ENCODE measurements at regions not wholly inside any gene's neighbourhood (a gene's known extent, or its start where the extent isn't known, plus 50 kb on each side); places are given as distances from the start of the nearest gene placed in this dataset.

- no peak for TF ChIP-seq EZH2 (IDR thresholded peaks at IDR 0.05; ENCODE audit: borderline replicate concordance, low read length)
- no peak for TF ChIP-seq CTCF (IDR thresholded peaks at IDR 0.05; ENCODE audit: low read length)
Measured at GRCh38 chr10:83978681-83979383, 160.5 kb upstream of the GHITM start.

GRCh38 chr10:83982812-83983211, 156.5 kb upstream of the GHITM start:
- no peak overlapping the region for H3K4me2 ChIP-seq (ENCODE audit: low read length)

More at GRCh38 chr10:83978681-83979383, 160.5 kb upstream of the GHITM start:
- no peak overlapping the region for H3K4me3 ChIP-seq (ENCODE audit: low read depth, low read length, poor library complexity, severe bottlenecking)
- H3K27ac ChIP-seq (ENCODE audit: low read depth, low read length, poor library complexity, severe bottlenecking): no peak overlapping the region
- no peaks in the 10 kb centered on the region for H3K9me3 ChIP-seq (ENCODE audit: low read length)
- no peaks in the 10 kb centered on the region for H3K4me1 ChIP-seq (ENCODE audit: insufficient read depth, low read length, severe bottlenecking)
- no peak overlapping the region for H2AFZ ChIP-seq (ENCODE audit: low read length)
- no peaks in the 10 kb centered on the region for H3K27me3 ChIP-seq (ENCODE audit: insufficient read depth, low read length)
- no peaks in the 10 kb centered on the region for H4K20me1 ChIP-seq (ENCODE audit: insufficient read depth, low read length)
- H3K9ac ChIP-seq (ENCODE audit: low read length): no peak overlapping the region
- no peaks in the 10 kb centered on the region for H3K9me2 ChIP-seq (ENCODE audit: low read depth, low read length)
- H3K36me3 ChIP-seq (ENCODE audit: insufficient read depth, low read length): no peaks in the 10 kb centered on the region
- H3K4me2 ChIP-seq (ENCODE audit: low read length): no peak overlapping the region
- no peaks in the 10 kb centered on the region for H3F3A ChIP-seq (ENCODE audit: insufficient read depth, low read length)
- no peaks in the 10 kb centered on the region for H3K79me2 ChIP-seq (ENCODE audit: insufficient read depth, low read length)

DNA sequence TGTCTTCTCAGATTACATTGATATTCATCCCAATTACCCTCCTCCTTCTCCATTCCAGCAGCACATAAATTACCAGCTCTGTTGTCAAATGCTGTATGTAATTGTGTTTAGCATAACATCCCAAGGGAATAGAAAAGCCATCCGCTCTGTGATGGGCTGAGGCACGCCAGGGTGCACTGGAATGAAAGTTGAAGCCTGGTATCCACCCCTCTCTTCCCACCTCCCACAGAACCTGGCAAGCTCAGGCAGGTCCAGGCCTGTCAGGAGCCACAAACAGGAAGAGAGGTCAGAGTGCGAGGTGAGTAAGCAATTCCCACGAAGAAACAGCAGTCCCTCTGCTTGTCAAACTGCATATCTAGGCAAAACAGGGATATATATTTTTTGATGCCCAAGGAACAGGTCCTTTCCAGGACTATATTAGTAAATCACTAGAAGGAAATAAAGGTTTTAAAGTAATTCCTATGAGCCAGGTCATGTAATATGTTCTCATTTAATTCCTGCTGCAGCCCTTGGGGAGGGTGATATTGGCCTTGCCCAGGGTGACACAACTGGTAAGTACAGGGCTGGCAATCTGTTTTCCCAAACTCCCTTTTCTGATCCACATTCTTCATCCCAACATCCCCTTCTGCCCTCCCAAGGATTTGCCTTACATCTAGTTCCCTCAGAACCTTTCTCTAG, 155.6 kb upstream of the GHITM start:
- Histone ChIP-seq H3K27me3 (ENCODE audit: insufficient read depth, low read length) (no peaks in the 10 kb centered on the region), H2AFZ (ENCODE audit: low read length) (no peak overlapping the region), H3K4me1 (ENCODE audit: insufficient read depth, low read length, severe bottlenecking) (no peaks in the 10 kb centered on the region), H4K20me1 (ENCODE audit: insufficient read depth, low read length) (no peaks in the 10 kb centered on the region), H3K4me2 (ENCODE audit: low read length) (no peak overlapping the region), H3K9me2 (ENCODE audit: low read depth, low read length) (no peaks in the 10 kb centered on the region), H3K4me3 (ENCODE audit: low read depth, low read length, poor library complexity, severe bottlenecking) (no peak overlapping the region), H3K36me3 (ENCODE audit: insufficient read depth, low read length) (no peaks in the 10 kb centered on the region), H3K9me3 (ENCODE audit: low read length) (no peaks in the 10 kb centered on the region), H3K79me2 (ENCODE audit: insufficient read depth, low read length) (no peaks in the 10 kb centered on the region), H3F3A (ENCODE audit: insufficient read depth, low read length) (no peaks in the 10 kb centered on the region), H3K9ac (ENCODE audit: low read length) (no peak overlapping the region), H3K27ac (ENCODE audit: low read depth, low read length, poor library complexity, severe bottlenecking) (no peak overlapping the region)
- TF ChIP-seq CTCF (IDR thresholded peaks at IDR 0.05; ENCODE audit: low read length) (no peak), EZH2 (IDR thresholded peaks at IDR 0.05; ENCODE audit: borderline replicate concordance, low read length) (no peak)

More at GRCh38 chr10:83982812-83983211, 156.5 kb upstream of the GHITM start:
- Histone ChIP-seq H3K27ac (ENCODE audit: low read depth, low read length, poor library complexity, severe bottlenecking) (no peak overlapping the region), H3F3A (ENCODE audit: insufficient read depth, low read length) (no peaks in the 10 kb centered on the region), H3K79me2 (ENCODE audit: insufficient read depth, low read length) (no peaks in the 10 kb centered on the region), H3K9ac (ENCODE audit: low read length) (no peak overlapping the region), H3K9me3 (ENCODE audit: low read length) (no peaks in the 10 kb centered on the region), H3K36me3 (ENCODE audit: insufficient read depth, low read length) (no peaks in the 10 kb centered on the region), H2AFZ (ENCODE audit: low read length) (no peak overlapping the region), H3K4me3 (ENCODE audit: low read depth, low read length, poor library complexity, severe bottlenecking) (no peak overlapping the region), H3K9me2 (ENCODE audit: low read depth, low read length) (no peaks in the 10 kb centered on the region), H4K20me1 (ENCODE audit: insufficient read depth, low read length) (no peaks in the 10 kb centered on the region), H3K27me3 (ENCODE audit: insufficient read depth, low read length) (no peaks in the 10 kb centered on the region), H3K4me1 (ENCODE audit: insufficient read depth, low read length, severe bottlenecking) (no peaks in the 10 kb centered on the region)
- no peak for TF ChIP-seq CTCF (IDR thresholded peaks at IDR 0.05; ENCODE audit: low read length)
- TF ChIP-seq EZH2 (IDR thresholded peaks at IDR 0.05; ENCODE audit: borderline replicate concordance, low read length): no peak

Measured in OCI-LY1 (cell line).